GM13976 (cell line): ENCODE measurements at regions not wholly inside any gene's neighbourhood (a gene's known extent, or its start where the extent isn't known, plus 50 kb on each side); places are given as distances from the start of the nearest gene placed in this dataset.

Experiments
- DNase-seq: peaks from one replicate; pipeline ENCODE4 v3.0.0; 2012; ENCODE audit warnings: low spot score
- CTCF ChIP-seq: IDR thresholded peaks from 2 replicates; pipeline ENCODE4 v1.5.1; 2012; ENCODE audit warnings: borderline replicate concordance, mild to moderate bottlenecking; ENCODE audit not compliant: insufficient read depth; ENCODE audit errors: extremely low read depth, missing control alignments, control extremely low read depth
- in situ Hi-C: fragments of 300-500 bp; cut with MboI; formaldehyde crosslinking; loops from one replicate; pipeline ENCODE4 v1.12.0; 2022; ENCODE audit warnings: low sequenced_read_pairs, mixed read lengths, inconsistent platforms; ENCODE audit not compliant: unreplicated experiment

DNA sequence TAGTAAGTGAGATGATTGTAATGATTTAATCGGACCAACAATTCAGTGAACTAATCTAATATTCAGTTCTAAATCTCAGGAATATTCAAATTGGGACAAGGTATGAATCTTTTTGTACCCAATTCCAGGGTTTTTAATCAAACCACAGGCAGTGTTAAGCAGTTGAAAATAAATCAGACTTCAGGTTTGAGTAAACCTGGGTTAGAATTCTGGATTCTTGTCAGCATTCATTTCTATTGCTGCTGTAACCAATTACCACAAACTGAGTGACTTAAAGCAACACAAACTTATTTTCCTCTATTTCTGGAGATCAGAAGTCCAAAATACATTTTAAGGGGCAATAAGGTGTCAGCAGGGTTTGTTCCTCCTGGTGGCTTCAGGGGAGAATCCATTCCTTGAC is 208.4 kb upstream of the ZPLD1 start:
- in situ Hi-C loops, result loop anchor here (10.0 kb wide), 1 partner anchor 522 kb away; no protein-coding TSS in a partner anchor
- no peak for TF ChIP-seq CTCF
- no peak for DNase-seq

GRCh38 chr3:102229062-102229655 is 205.7 kb upstream of the ZPLD1 start:
- peak; percentile 84 for TF ChIP-seq CTCF
- DNase-seq, result no peak
- in situ Hi-C loops, result loop anchor here (10.0 kb wide), 1 partner anchor 524 kb away; no protein-coding TSS in a partner anchor

DNA sequence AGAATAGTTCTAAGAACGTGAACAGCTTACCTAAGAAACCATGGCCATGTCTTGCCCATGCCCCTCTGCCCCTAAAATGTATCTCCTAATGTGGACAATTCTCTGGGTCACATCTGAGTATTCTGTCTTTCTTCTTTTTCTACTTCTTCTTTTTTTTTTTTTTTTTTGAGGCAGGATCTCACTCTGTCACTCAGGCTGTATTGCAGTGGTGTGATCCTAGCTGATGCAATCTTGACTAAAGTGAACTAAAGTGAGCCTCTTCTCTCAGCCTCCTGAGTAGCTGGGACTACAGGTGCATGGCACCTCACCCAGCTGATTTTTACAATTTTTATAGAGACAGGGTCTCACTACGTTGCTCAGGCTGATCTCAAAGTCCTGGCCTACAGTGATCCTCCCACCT is 204.8 kb upstream of the ZPLD1 start:
- TF ChIP-seq CTCF, result no peak
- DNase-seq, result no peak
- in situ Hi-C loops, result loop anchor here (5.0 kb wide), 1 partner anchor 307 kb away; no protein-coding TSS in a partner anchor

DNA sequence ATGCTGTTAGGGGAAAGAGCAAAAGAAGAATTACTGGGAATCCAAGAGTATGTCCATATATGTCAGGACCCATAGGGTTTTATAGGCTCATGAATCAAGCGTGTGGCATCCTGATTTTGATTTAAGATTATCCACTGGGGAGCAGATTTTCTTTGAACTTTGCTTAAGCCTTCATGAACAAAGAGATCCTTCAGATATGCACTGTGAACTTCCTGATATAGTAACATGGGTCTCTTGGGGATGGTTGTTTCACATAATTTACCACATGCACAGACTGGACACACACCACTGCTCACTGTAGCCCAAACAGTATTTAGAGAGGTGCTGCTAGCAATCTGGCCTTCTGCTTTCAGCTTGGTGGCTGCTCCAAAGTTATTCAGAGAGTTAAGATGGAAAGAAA is 200.9 kb upstream of the ZPLD1 start:
- in situ Hi-C loops, result loop anchor here (5.0 kb wide), 1 partner anchor 303 kb away; no protein-coding TSS in a partner anchor
- DNase-seq, result no peak
- no peak for TF ChIP-seq CTCF

DNA sequence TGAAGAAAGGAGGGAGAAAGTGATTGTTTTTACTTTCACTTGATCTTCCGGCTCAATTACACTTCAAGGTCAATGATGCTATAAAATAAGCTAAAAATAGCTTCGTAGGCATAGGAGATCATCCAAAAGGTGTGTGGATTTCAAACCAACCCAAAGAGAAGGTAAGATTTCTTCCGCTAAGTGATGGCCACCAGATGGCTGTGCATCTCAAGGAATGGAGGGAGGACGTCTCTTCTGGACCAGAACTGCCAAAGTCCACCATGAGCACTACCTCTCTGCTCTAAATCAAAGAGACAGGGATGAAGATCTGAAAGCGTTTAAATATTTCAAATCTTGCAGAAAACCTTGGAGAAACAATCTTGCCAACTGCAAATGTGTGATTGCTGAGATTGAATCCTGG is 199.1 kb upstream of the ZPLD1 start:
- in situ Hi-C loops, result no loop called here
- no peak for DNase-seq

GRCh38 chr3:102237181-102237580 is 197.6 kb upstream of the ZPLD1 start:
- DNase-seq, result no peak
- no peak for TF ChIP-seq CTCF
- in situ Hi-C loops, result no loop called here

More for the DNA sequence above, 199.1 kb upstream of the ZPLD1 start:
- TF ChIP-seq CTCF, result no peak
